GM12878 (cell line): ENCODE measurements at regions not wholly inside any gene's neighbourhood (a gene's known extent, or its start where the extent isn't known, plus 50 kb on each side); places are given as distances from the start of the nearest gene placed in this dataset.

Experiments used
- ATAC-seq: fragments of 200-7000 bp; cut with Tn5 transposase; 3 replicates; pipeline ENCODE4 v1.9.1; 2020; ENCODE audit warnings: mild to moderate bottlenecking, moderate library complexity
- BruUV-seq: library from RNA; stranded (reverse); fragments of 400-500 nt; replicated peaks from 2 replicates; lab custom pipeline; 2021; lab: Mats Ljungman, UMichigan
- CTCF ChIA-PET: fragments of 300-600 bp; sonication (Branson Sonifier 250); formaldehyde crosslinking; extraction: SDS; loops from one replicate; lab custom pipeline; 2021; ENCODE audit warnings: inconsistent platforms; lab: Yijun Ruan, JAX
- POLR2A ChIA-PET: fragments of 350-600 bp; formaldehyde crosslinking; extraction: SDS; loops from one replicate; lab custom pipeline; 2021; ENCODE audit warnings: inconsistent platforms; lab: Charles Lee
- RAD21 ChIA-PET: fragments of 300-600 bp; sonication (Branson Sonifier 250); formaldehyde crosslinking; loops from one replicate; lab custom pipeline; 2023; ENCODE audit warnings: antibody characterized with exemption; ENCODE audit not compliant: unreplicated experiment; lab: Charles Lee
- SMC1A ChIA-PET: fragments of 300-600 bp; sonication (Branson Sonifier 250); formaldehyde crosslinking; loops from one replicate; lab custom pipeline; 2023; ENCODE audit not compliant: unreplicated experiment, uncharacterized antibody; lab: Charles Lee
- DNase-seq: peaks from one replicate; pipeline ENCODE4 v3.0.0-alpha.2; 2011; ENCODE audit warnings: low read depth, low spot score
- FAIRE-seq: peaks from 3 replicates; lab custom pipeline; 2011; peaks lifted over from hg19 to GRCh38; lab: Jason Lieb, UNC
- H2AFZ ChIP-seq: 2 replicates; pipeline ENCODE4 v1.6.0; 2011; ENCODE audit warnings: low read depth, low read length, control low read depth; ENCODE audit not compliant: control insufficient read depth
- H3K27ac ChIP-seq: 2 replicates; pipeline ENCODE4 v1.5.1; 2011; ENCODE audit warnings: control low read depth; ENCODE audit not compliant: control insufficient read depth, insufficient read depth
- H3K27me3 ChIP-seq, 2 experiments: replicated peaks in 1 of 2; 2 replicates each; pipeline versions ENCODE4 v1.6.0 to v1.6.1; 2011; ENCODE audit warnings: low read length in 1 of 2; ENCODE audit not compliant: control insufficient read depth in 2 of 2, insufficient read depth in 2 of 2
- H3K36me3 ChIP-seq, 2 experiments: 2 replicates each; pipeline ENCODE4 v1.5.1; 2011; ENCODE audit warnings: low read length in 1 of 2; ENCODE audit not compliant: control insufficient read depth in 2 of 2, insufficient read depth in 2 of 2
- H3K4me1 ChIP-seq: 2 replicates; pipeline ENCODE4 v1.6.1; 2011; ENCODE audit warnings: mild to moderate bottlenecking, low read length, moderate library complexity, mixed read lengths; ENCODE audit not compliant: control insufficient read depth, insufficient read depth
- H3K4me2 ChIP-seq: 2 replicates; pipeline ENCODE4 v1.6.0; 2011; ENCODE audit warnings: control low read depth; ENCODE audit not compliant: control insufficient read depth, insufficient read depth
- H3K4me3 ChIP-seq: fragments of 200-600 bp; sonication (generic); 2 replicates; pipeline ENCODE4 v1.5.1; 2016
- H3K79me2 ChIP-seq: 2 replicates; pipeline ENCODE4 v1.6.0; 2011; ENCODE audit warnings: low read length; ENCODE audit not compliant: control insufficient read depth, insufficient read depth
- H3K9ac ChIP-seq: 2 replicates; pipeline ENCODE4 v1.8.0; 2011; ENCODE audit warnings: low read length, control low read depth, mixed read lengths; ENCODE audit not compliant: control insufficient read depth, insufficient read depth
- H3K9me3 ChIP-seq: replicated peaks from 3 replicates; pipeline ENCODE4 v1.5.1; 2011; ENCODE audit warnings: mild to moderate bottlenecking, low read length; ENCODE audit not compliant: control insufficient read depth, insufficient read depth
- H4K20me1 ChIP-seq: 2 replicates; pipeline ENCODE4 v1.6.0; 2011; ENCODE audit not compliant: control insufficient read depth, insufficient read depth
- BRCA1 ChIP-seq: IDR thresholded peaks from 2 replicates; pipeline ENCODE4 v1.6.1; 2011; ENCODE audit warnings: low read depth, low read length, improper control_type of control experiment
- CBX3 ChIP-seq: fragments of 200-600 bp; sonication (generic); IDR thresholded peaks from 2 replicates; pipeline ENCODE4 v1.6.1; 2016; ENCODE audit warnings: low read depth, borderline replicate concordance
- DPF2 ChIP-seq: fragments of 450-650 bp; IDR thresholded peaks from 2 replicates; pipeline ENCODE4 v1.6.1; 2017; ENCODE audit warnings: mild to moderate bottlenecking
- E2F4 ChIP-seq: IDR thresholded peaks from 2 replicates; pipeline ENCODE4 v1.6.1; 2012; ENCODE audit warnings: low read depth, low read length, improper control_type of control experiment
- HDAC2 ChIP-seq: fragments of 200-600 bp; sonication (generic); IDR thresholded peaks from 2 replicates; pipeline ENCODE4 v1.6.1; 2017
- IRF4 ChIP-seq: IDR thresholded peaks from 2 replicates; pipeline ENCODE4 v1.6.1; 2011; ENCODE audit warnings: low read depth, low read length
- IRF5 ChIP-seq: fragments of 450-650 bp; IDR thresholded peaks from 2 replicates; pipeline ENCODE4 v1.6.1; 2017; ENCODE audit warnings: borderline replicate concordance
- JUNB ChIP-seq: IDR thresholded peaks from 2 replicates; pipeline ENCODE4 v1.6.1; 2016; ENCODE audit warnings: antibody characterized with exemption, mild to moderate bottlenecking
- RB1 ChIP-seq: fragments of 450-650 bp; formaldehyde crosslinking; IDR thresholded peaks from 2 replicates; pipeline ENCODE4 v1.6.1; 2017; ENCODE audit warnings: mild to moderate bottlenecking, borderline replicate concordance
- RELB ChIP-seq: fragments of 450-650 bp; IDR thresholded peaks from 2 replicates; pipeline ENCODE4 v1.6.1; 2017; ENCODE audit warnings: low read depth, mild to moderate bottlenecking, moderate library complexity
- WGBS: methylation state at CpG from one replicate; pipeline ENCODE4 v1.1.6; 2016; ENCODE audit warnings: low lambda C conversion rate; ENCODE audit not compliant: insufficient replicate concordance, insufficient coverage; ENCODE audit errors: missing lambda C conversion rate; 5-methylcytosine and 5-hydroxymethylcytosine counted together
- in situ Hi-C: fragments of 300-500 bp; cut with MboI; formaldehyde crosslinking; loops from 9 replicates; pipeline ENCODE4 v1.14.3; 2018; ENCODE audit warnings: mixed read lengths
- intact Hi-C: fragments of 100-400 bp; cut with micrococcal nuclease; formaldehyde crosslinking; loops from one replicate; pipeline ENCODE4 v1.14.2; 2022; ENCODE audit not compliant: unreplicated experiment

GRCh38 chr7:15033039-15033438 is 130.5 kb upstream of the DGKB start:
- DNase-seq (no peak), FAIRE-seq (no peak), ATAC-seq (no peak)
- Histone ChIP-seq H3K4me3 (no peak overlapping the region), H3K27ac (no peak overlapping the region), H3K79me2 (no peaks in the 10 kb centered on the region), H3K36me3 (no peaks in the 10 kb centered on the region), H2AFZ (no peak overlapping the region), H3K9ac (no peak overlapping the region), H3K9me3 (no peaks in the 10 kb centered on the region), H3K27me3 (no peaks in the 10 kb centered on the region), H3K4me1 (no peaks in the 10 kb centered on the region), H4K20me1 (no peaks in the 10 kb centered on the region), H3K4me2 (no peak overlapping the region)
- WGBS: 26% methylated on average over 2 of the region's 2 CpGs
- SMC1A ChIA-PET: interaction anchor here (0.6 to 1.3 kb wide), 3 partner anchors 8 to 78 kb away, joined by 3 to 6 read pairs (median 3); no protein-coding TSS in a partner anchor
- POLR2A ChIA-PET: no interaction called here
- intact Hi-C loops: no loop called here
- no TSS peak for BruUV-seq
- RAD21 ChIA-PET: no interaction called here
- CTCF ChIA-PET: interaction anchor here (4.2 kb wide), 1 partner anchor 17 kb away, joined by 23 read pairs; no protein-coding TSS in a partner anchor
- in situ Hi-C loops: no loop called here
- TF ChIP-seq HDAC2 (no peak), DPF2 (no peak), E2F4 (no peak), JUNB (no peak), RB1 (no peak), RELB (no peak), CBX3 (no peak), BRCA1 (no peak), IRF4 (no peak), IRF5 (no peak)
- TF ChIP-seq, all 136 proteins: peak for 0
